ENCODE measurements at regions not wholly inside any gene's neighbourhood (a gene's known extent, or its start where the extent isn't known, plus 50 kb on each side); places are given as distances from the start of the nearest gene placed in this dataset.

DNA sequence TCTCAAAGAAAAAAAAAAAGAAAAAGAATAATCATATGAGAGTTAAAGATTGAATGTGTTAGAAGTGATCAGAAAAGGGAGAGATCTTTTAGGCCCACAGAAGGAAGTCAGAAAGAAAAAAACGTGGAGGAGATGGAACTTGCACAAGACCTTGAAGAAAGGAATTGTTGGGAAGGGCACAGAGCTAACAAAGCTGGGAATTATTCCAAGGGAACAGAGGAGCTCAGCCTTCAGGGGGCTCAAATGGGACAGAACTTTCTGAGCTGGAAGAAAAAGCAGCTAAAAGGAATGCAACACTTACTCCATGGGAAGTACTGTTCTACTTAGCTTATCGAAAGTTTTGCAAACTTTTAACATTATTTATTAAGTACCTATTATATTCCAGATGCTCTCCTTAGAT is 153.4 kb upstream of the ADRA1B start:
- intact Hi-C loops (cut with DNase I), result no loop called here
- 48 to 69% (median 53%) methylated on average over 2 of the region's 2 CpGs for WGBS, 4 donors
- no peak for DNase-seq
- Histone ChIP-seq H3K4me3 (no peak overlapping the region), H3K4me1 (replicated peaks in 1 of 2) (peaks cover 0 to 4% of the 10 kb centered on the region in 2 donors), H3K36me3 (replicated peaks in 1 of 2) (no peaks in the 10 kb centered on the region), H3K27ac (peak overlapping the region in 1 of 5 donors; percentile 71), H3K27me3 (peaks cover 4% of the 10 kb centered on the region), H3K9me3 (replicated peaks in 1 of 3) (no peaks in the 10 kb centered on the region)
- no peak for TF ChIP-seq POLR2A (IDR thresholded peaks at IDR 0.05)
- TF ChIP-seq, protein P1, sequence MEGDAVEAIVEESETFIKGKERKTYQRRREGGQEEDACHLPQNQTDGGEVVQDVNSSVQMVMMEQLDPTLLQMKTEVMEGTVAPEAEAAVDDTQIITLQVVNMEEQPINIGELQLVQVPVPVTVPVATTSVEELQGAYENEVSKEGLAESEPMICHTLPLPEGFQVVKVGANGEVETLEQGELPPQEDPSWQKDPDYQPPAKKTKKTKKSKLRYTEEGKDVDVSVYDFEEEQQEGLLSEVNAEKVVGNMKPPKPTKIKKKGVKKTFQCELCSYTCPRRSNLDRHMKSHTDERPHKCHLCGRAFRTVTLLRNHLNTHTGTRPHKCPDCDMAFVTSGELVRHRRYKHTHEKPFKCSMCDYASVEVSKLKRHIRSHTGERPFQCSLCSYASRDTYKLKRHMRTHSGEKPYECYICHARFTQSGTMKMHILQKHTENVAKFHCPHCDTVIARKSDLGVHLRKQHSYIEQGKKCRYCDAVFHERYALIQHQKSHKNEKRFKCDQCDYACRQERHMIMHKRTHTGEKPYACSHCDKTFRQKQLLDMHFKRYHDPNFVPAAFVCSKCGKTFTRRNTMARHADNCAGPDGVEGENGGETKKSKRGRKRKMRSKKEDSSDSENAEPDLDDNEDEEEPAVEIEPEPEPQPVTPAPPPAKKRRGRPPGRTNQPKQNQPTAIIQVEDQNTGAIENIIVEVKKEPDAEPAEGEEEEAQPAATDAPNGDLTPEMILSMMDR (IDR thresholded peaks at IDR 0.05), result no peak

DNA sequence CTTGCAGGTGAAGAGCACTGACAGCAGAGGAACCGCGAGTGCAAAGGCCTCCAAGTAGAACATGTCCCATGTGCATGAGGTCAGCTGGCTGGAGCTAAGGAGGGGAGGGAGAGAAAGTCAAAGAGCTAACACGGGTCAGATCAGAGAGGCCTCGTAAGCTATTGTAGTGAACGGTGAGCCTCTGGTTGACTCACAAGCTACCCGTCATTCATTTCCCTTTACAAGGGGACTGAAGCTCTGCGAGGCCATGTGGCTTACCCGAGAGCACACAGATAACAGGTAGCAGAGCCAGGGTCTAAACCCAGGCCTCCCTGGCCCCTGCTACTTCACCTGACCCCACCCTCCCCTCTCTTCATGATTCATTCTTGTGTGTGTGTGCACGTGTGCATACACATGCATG is 152.7 kb upstream of the ADRA1B start:
- intact Hi-C loops (cut with DNase I), result no loop called here
- WGBS, 4 donors, result 72 to 91% (median 83%) methylated on average over 5 to 9 of the region's 9 CpGs
- peak overlapping the region in 3 of 5 donors; percentile 35 to 71 (median 46) for H3K27ac ChIP-seq

DNA sequence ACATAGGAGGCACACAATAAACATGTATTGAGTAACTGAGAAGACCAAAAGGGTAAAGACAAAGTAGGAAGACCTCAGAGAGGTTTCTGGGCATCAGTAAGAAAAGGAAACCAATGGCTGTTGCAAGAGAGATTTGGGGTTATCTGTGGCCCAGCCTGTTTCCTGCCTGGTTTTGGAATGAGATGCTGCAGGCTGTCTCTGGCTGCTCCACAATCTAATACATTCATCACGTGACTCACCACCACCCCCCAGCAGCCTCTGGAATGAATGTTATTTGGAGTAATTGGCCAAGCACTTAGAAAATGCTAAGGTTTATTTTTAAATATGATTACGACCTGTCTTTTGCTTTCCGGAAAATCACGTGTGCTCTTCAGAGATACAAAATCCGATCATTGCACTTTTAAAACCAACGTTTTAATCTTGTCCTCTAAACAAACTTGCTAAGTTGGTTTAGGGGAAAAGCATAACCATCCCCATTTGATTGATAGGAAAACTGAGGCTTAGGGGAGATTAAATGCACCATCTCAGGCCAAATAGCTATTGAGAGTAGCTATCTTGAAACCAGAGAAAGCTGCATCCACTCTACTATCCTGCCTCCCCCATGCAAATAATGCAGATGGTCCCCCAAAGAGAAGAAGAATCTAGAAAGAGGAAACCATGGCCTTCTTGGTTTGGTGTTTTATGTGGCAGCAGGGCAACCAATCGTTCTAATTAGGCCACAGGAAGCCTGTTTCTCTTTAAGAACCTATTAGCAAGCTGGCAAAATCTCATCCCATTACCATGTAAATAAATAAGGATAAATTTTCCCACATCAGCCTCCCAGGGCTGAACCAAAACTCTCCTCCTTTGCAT is 151.8 kb upstream of the ADRA1B start:
- intact Hi-C loops (cut with DNase I), result no loop called here
- Histone ChIP-seq H3K27me3 (peaks cover 4% of the 10 kb centered on the region), H3K4me1 (replicated peaks in 1 of 2) (peaks cover 0 to 4% of the 10 kb centered on the region in 2 donors), H3K9me3 (replicated peaks in 1 of 3) (no peaks in the 10 kb centered on the region), H3K36me3 (replicated peaks in 1 of 2) (no peaks in the 10 kb centered on the region), H3K27ac (peak overlapping the region in 3 of 5 donors; percentile 46 to 78 (median 65)), H3K4me3 (no peak overlapping the region)
- DNase-seq, result peak in 6 of 7 donors; percentile 31 to 82 (median 54)
- 35 to 51% (median 44%) methylated on average over 7 of the region's 7 CpGs for WGBS, 4 donors
- TF ChIP-seq, protein P1 (IDR thresholded peaks at IDR 0.05), result no peak
- no peak for TF ChIP-seq POLR2A (IDR thresholded peaks at IDR 0.05)

More for the DNA sequence above, 152.7 kb upstream of the ADRA1B start:
- Histone ChIP-seq H3K9me3 (replicated peaks in 1 of 3) (no peaks in the 10 kb centered on the region), H3K36me3 (replicated peaks in 1 of 2) (no peaks in the 10 kb centered on the region), H3K4me1 (replicated peaks in 1 of 2) (peaks cover 0 to 4% of the 10 kb centered on the region in 2 donors), H3K27me3 (peaks cover 4% of the 10 kb centered on the region), H3K4me3 (no peak overlapping the region)
- TF ChIP-seq, protein P1 (IDR thresholded peaks at IDR 0.05), result no peak
- TF ChIP-seq POLR2A (IDR thresholded peaks at IDR 0.05), result no peak
- no peak for DNase-seq

DNA sequence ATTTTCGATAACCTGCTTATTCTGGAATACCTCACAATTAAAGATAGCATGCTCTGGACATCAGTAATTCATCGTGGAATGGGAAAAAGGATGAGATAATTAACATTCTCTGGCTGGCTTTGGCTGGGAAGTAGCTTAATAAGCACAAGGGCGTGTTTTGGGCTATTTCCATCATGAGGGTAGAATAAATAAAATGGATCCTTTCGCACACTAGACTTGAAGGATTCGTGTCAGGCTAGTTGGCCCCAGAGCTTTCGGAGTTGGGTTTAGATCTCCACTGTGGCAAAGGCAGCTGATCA is 151.2 kb upstream of the ADRA1B start:
- 59 to 63% (median 60%) methylated on average over 6 of the region's 6 CpGs for WGBS, 4 donors
- intact Hi-C loops (cut with DNase I), result no loop called here
- Histone ChIP-seq H3K27me3 (peaks cover 6% of the 10 kb centered on the region), H3K27ac (peak overlapping the region in 2 of 5 donors; percentile 65 to 78), H3K4me3 (no peak overlapping the region), H3K4me1 (replicated peaks in 1 of 2) (peaks cover 0 to 4% of the 10 kb centered on the region in 2 donors), H3K9me3 (replicated peaks in 1 of 3) (no peaks in the 10 kb centered on the region), H3K36me3 (replicated peaks in 1 of 2) (no peaks in the 10 kb centered on the region)
- TF ChIP-seq POLR2A (IDR thresholded peaks at IDR 0.05), result no peak
- TF ChIP-seq, protein P1 (IDR thresholded peaks at IDR 0.05), result no peak
- no peak for DNase-seq
